Suprapubic skin (tissue), 3 donors: ENCODE measurements at regions not wholly inside any gene's neighbourhood (a gene's known extent, or its start where the extent isn't known, plus 50 kb on each side); places are given as distances from the start of the nearest gene placed in this dataset.

ENCODE experiments used
- POLR2A ChIP-seq, 2 donors: fragments of 450-650 bp; IDR thresholded peaks; one replicate each; pipeline ENCODE4 v1.6.1; 2017; ENCODE audit warnings: antibody characterized with exemption in 2 of 2, mild to moderate bottlenecking in 2 of 2, moderate library complexity in 2 of 2
- TF ChIP-seq, protein P1 (sequence below), 2 donors: fragments of 200-600 bp in 1 of 2; fragments of 450-650 bp in 1 of 2; sonication (generic) in 1 of 2; IDR thresholded peaks; one replicate each; pipeline ENCODE4 v1.5.1; 2016 to 2019; ENCODE audit warnings: antibody characterized with exemption in 2 of 2, mild to moderate bottlenecking in 1 of 2, moderate library complexity in 1 of 2

DNA sequence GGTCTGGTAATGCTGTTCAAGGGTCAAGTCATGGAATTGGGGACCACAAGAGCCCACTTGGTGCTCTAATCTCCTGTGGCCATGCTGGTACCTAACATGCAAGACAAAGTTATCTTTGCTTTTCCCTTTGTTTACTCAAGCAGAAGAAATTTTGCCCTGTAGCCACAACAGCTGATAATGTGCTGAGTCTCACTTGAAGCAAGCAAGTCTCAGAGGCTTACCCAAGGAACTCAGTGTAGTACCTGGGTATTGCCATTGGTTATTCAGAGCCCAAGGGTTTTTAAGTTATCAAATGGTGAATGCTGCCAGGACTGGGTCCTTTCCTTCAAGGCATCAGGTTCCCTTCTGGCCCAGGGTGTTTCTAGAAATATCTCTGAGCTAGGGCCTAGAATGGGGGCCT, 198.9 kb upstream of the RNPC3 start:
- TF ChIP-seq, protein P1, sequence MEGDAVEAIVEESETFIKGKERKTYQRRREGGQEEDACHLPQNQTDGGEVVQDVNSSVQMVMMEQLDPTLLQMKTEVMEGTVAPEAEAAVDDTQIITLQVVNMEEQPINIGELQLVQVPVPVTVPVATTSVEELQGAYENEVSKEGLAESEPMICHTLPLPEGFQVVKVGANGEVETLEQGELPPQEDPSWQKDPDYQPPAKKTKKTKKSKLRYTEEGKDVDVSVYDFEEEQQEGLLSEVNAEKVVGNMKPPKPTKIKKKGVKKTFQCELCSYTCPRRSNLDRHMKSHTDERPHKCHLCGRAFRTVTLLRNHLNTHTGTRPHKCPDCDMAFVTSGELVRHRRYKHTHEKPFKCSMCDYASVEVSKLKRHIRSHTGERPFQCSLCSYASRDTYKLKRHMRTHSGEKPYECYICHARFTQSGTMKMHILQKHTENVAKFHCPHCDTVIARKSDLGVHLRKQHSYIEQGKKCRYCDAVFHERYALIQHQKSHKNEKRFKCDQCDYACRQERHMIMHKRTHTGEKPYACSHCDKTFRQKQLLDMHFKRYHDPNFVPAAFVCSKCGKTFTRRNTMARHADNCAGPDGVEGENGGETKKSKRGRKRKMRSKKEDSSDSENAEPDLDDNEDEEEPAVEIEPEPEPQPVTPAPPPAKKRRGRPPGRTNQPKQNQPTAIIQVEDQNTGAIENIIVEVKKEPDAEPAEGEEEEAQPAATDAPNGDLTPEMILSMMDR (IDR thresholded peaks at IDR 0.05), result no peak
- no peak for TF ChIP-seq POLR2A (IDR thresholded peaks at IDR 0.05)
